Stimulated activated CD8-positive, alpha-beta memory T cell treated with anti-CD3 and anti-CD28 coated beads, Interleukin-4, amount 100 ng/mL, for 24 hours (primary cell): ENCODE measurements at regions not wholly inside any gene's neighbourhood (a gene's known extent, or its start where the extent isn't known, plus 50 kb on each side); places are given as distances from the start of the nearest gene placed in this dataset.

Experiments used
- DNase-seq: peaks from one replicate; pipeline ENCODE4 v3.0.0-alpha.2; 2020; ENCODE audit warnings: low read depth

- DNase-seq = no peak
Measured at GRCh38 chr10:4196183-4196582, 411.2 kb upstream of the KLF6 start.

- no peak for DNase-seq
Measured at GRCh38 chr10:4195213-4195612, 410.2 kb upstream of the KLF6 start.

GRCh38 chr10:4194231-4194630, 409.2 kb upstream of the KLF6 start:
- DNase-seq = no peak

- DNase-seq = no peak
Measured at GRCh38 chr10:4191894-4192293, 406.9 kb upstream of the KLF6 start.

- DNase-seq = no peak
Measured at GRCh38 chr10:4191354-4191753, 406.3 kb upstream of the KLF6 start.

- DNase-seq = no peak
Measured at GRCh38 chr10:4190876-4191275, 405.9 kb upstream of the KLF6 start.

- no peak for DNase-seq
Measured at GRCh38 chr10:4189281-4189680, 404.3 kb upstream of the KLF6 start.

- DNase-seq = no peak
Measured at GRCh38 chr10:4188406-4188805, 403.4 kb upstream of the KLF6 start.

- no peak for DNase-seq
Measured at GRCh38 chr10:4186849-4187540, 402.0 kb upstream of the KLF6 start.

GRCh38 chr10:4183761-4184261, 398.8 kb upstream of the KLF6 start:
- no peak for DNase-seq

- DNase-seq = no peak
Measured at GRCh38 chr10:4181621-4182049, 396.6 kb upstream of the KLF6 start.

- DNase-seq = no peak
Measured at GRCh38 chr10:4181081-4181480, 396.1 kb upstream of the KLF6 start.

GRCh38 chr10:4177791-4178190, 392.8 kb upstream of the KLF6 start:
- no peak for DNase-seq

- no peak for DNase-seq
Measured at GRCh38 chr10:4176500-4177281, 391.7 kb upstream of the KLF6 start.

- no peak for DNase-seq
Measured at GRCh38 chr10:4174197-4174596, 389.2 kb upstream of the KLF6 start.

- no peak for DNase-seq
Measured at GRCh38 chr10:4170633-4171314, 385.8 kb upstream of the KLF6 start.

GRCh38 chr10:4170181-4170580, 385.2 kb upstream of the KLF6 start:
- DNase-seq = no peak

- DNase-seq = no peak
Measured at GRCh38 chr10:4169448-4169847, 384.4 kb upstream of the KLF6 start.

GRCh38 chr10:4167216-4167615, 382.2 kb upstream of the KLF6 start:
- DNase-seq = no peak

GRCh38 chr10:4162571-4163286, 377.7 kb upstream of the KLF6 start:
- DNase-seq = no peak

- DNase-seq = no peak
Measured at GRCh38 chr10:4159173-4159572, 374.2 kb upstream of the KLF6 start.

- no peak for DNase-seq
Measured at GRCh38 chr10:4154191-4154715, 369.2 kb upstream of the KLF6 start.
